Keratinocyte (primary cell): ENCODE measurements at regions not wholly inside any gene's neighbourhood (a gene's known extent, or its start where the extent isn't known, plus 50 kb on each side); places are given as distances from the start of the nearest gene placed in this dataset.

ENCODE experiments used
- DNase-seq: peaks from one replicate; pipeline ENCODE4 v3.0.0-alpha.2; 2011; ENCODE audit warnings: low read depth, missing footprints, low spot score
- FAIRE-seq: peaks from 2 replicates; lab custom pipeline; 2011; peaks lifted over from hg19 to GRCh38; lab: Jason Lieb, UNC
- H2AFZ ChIP-seq: 2 replicates; pipeline ENCODE4 v1.6.0; 2012; ENCODE audit warnings: low read length, control low read depth, inconsistent platforms; ENCODE audit not compliant: control insufficient read depth
- H3K27ac ChIP-seq: 2 replicates; pipeline ENCODE4 v1.5.1; 2011; ENCODE audit warnings: low read length; ENCODE audit not compliant: control insufficient read depth, insufficient read depth
- H3K27me3 ChIP-seq: 3 replicates; pipeline ENCODE4 v1.6.0; 2011; ENCODE audit warnings: low read length; ENCODE audit not compliant: control insufficient read depth, insufficient read depth; ENCODE audit errors: extremely low read depth
- H3K36me3 ChIP-seq, 2 experiments: 2 replicates in 1 of 2; 3 replicates in 1 of 2; pipeline ENCODE4 v1.5.1; 2011; ENCODE audit warnings: low read length in 2 of 2, mild to moderate bottlenecking in 1 of 2; ENCODE audit not compliant: control insufficient read depth in 2 of 2, insufficient read depth in 2 of 2; ENCODE audit errors: extremely low read depth in 1 of 2
- H3K4me1 ChIP-seq: 3 replicates; pipeline ENCODE4 v1.5.1; 2011; ENCODE audit warnings: low read length; ENCODE audit not compliant: control insufficient read depth, insufficient read depth; ENCODE audit errors: extremely low read depth
- H3K4me2 ChIP-seq: 3 replicates; pipeline ENCODE4 v1.6.0; 2011; ENCODE audit warnings: low read depth, low read length; ENCODE audit not compliant: control insufficient read depth, insufficient read depth; ENCODE audit errors: extremely low read depth
- H3K4me3 ChIP-seq, 3 experiments: fragments of 200-600 bp in 1 of 3; sonication (generic) in 1 of 3; 2 replicates in 2 of 3; 3 replicates in 1 of 3; pipeline ENCODE4 v1.5.1; 2011 to 2016; ENCODE audit warnings: low read length in 3 of 3, mild to moderate bottlenecking in 3 of 3, control low read depth in 2 of 3, inconsistent platforms in 1 of 3, low read depth in 1 of 3, mixed read lengths in 1 of 3, mixed run types in 1 of 3, moderate library complexity in 1 of 3; ENCODE audit not compliant: control insufficient read depth in 2 of 3, insufficient read depth in 2 of 3; ENCODE audit errors: extremely low read depth in 1 of 3
- H3K79me2 ChIP-seq: 2 replicates; pipeline ENCODE4 v1.6.0; 2012; ENCODE audit warnings: low read length; ENCODE audit not compliant: control insufficient read depth, insufficient read depth
- H3K9ac ChIP-seq: 3 replicates; pipeline ENCODE4 v1.6.0; 2011; ENCODE audit warnings: low read length; ENCODE audit not compliant: control insufficient read depth, insufficient read depth; ENCODE audit errors: extremely low read depth
- H3K9me1 ChIP-seq: 3 replicates; pipeline ENCODE4 v1.6.0; 2011; ENCODE audit warnings: low read length; ENCODE audit not compliant: control insufficient read depth, insufficient read depth; ENCODE audit errors: extremely low read depth
- H3K9me3 ChIP-seq: 2 replicates; pipeline ENCODE4 v1.5.1; 2012; ENCODE audit warnings: low read depth, low read length; ENCODE audit not compliant: control insufficient read depth
- H4K20me1 ChIP-seq: 3 replicates; pipeline ENCODE4 v1.6.0; 2011; ENCODE audit warnings: low read length; ENCODE audit not compliant: control insufficient read depth, insufficient read depth; ENCODE audit errors: extremely low read depth
- CTCF ChIP-seq, 3 experiments: IDR thresholded peaks in 1 of 3; conservative IDR thresholded peaks in 1 of 3; optimal IDR thresholded peaks in 1 of 3; 2 replicates in 2 of 3; 3 replicates in 1 of 3; pipeline versions ENCODE3 to v1.5.1; 2011; ENCODE audit warnings: low read length in 3 of 3, mild to moderate bottlenecking in 3 of 3, moderate library complexity in 2 of 3, control low read depth in 1 of 3, inconsistent platforms in 1 of 3; ENCODE audit not compliant: insufficient read depth in 2 of 3; ENCODE audit errors: extremely low read depth in 1 of 3
- EZH2 ChIP-seq: IDR thresholded peaks from one replicate; pipeline ENCODE4 v1.6.1; 2012; ENCODE audit warnings: inconsistent platforms, mild to moderate bottlenecking, low read length, moderate library complexity
- dilution Hi-C: fragments of 300-500 bp; cut with MboI; formaldehyde crosslinking; loops from one replicate; pipeline ENCODE4 v1.7.0; 2020; ENCODE audit warnings: low sequenced_read_pairs; ENCODE audit not compliant: extremely low pct_ligation_motif_present

GRCh38 chr7:115642194-115642593 lies 388.4 kb downstream of the TFEC start:
- Histone ChIP-seq H3K4me2 (no peak overlapping the region), H3K9me3 (no peaks in the 10 kb centered on the region), H3K9me1 (no peaks in the 10 kb centered on the region), H3K4me1 (no peaks in the 10 kb centered on the region), H3K27ac (no peak overlapping the region), H2AFZ (no peak overlapping the region), H4K20me1 (no peaks in the 10 kb centered on the region), H3K36me3 (no peaks in the 10 kb centered on the region), H3K4me3 (no peak overlapping the region), H3K9ac (no peak overlapping the region), H3K79me2 (no peaks in the 10 kb centered on the region), H3K27me3 (no peaks in the 10 kb centered on the region)
- DNase-seq (no peak), FAIRE-seq (no peak)
- dilution Hi-C loops: no loop called here
- no peak for TF ChIP-seq EZH2
- no peak for TF ChIP-seq CTCF (optimal IDR thresholded peaks at IDR 0.05 in 1 of 3, IDR thresholded peaks at IDR 0.05 in 1 of 3, conservative IDR thresholded peaks at IDR 0.05 in 1 of 3; ENCODE audit: extremely low read depth in 1 of 3, insufficient read depth in 2 of 3, low read length in 3 of 3)

- Histone ChIP-seq H3K36me3 (no peaks in the 10 kb centered on the region), H3K9me3 (no peaks in the 10 kb centered on the region), H3K4me1 (no peaks in the 10 kb centered on the region), H2AFZ (no peak overlapping the region), H3K79me2 (no peaks in the 10 kb centered on the region), H3K4me3 (no peak overlapping the region), H3K27ac (no peak overlapping the region), H3K9me1 (no peaks in the 10 kb centered on the region), H4K20me1 (no peaks in the 10 kb centered on the region), H3K4me2 (no peak overlapping the region), H3K27me3 (no peaks in the 10 kb centered on the region), H3K9ac (no peak overlapping the region)
- TF ChIP-seq CTCF (optimal IDR thresholded peaks at IDR 0.05 in 1 of 3, IDR thresholded peaks at IDR 0.05 in 1 of 3, conservative IDR thresholded peaks at IDR 0.05 in 1 of 3; ENCODE audit: extremely low read depth in 1 of 3, insufficient read depth in 2 of 3, low read length in 3 of 3) (no peak), EZH2 (no peak)
- dilution Hi-C loops: no loop called here
- FAIRE-seq: no peak
- DNase-seq: no peak
These were observed 391.7 kb downstream of the TFEC start for GRCh38 chr7:115638853-115639252.
